ENCODE measurements at regions not wholly inside any gene's neighbourhood (a gene's known extent, or its start where the extent isn't known, plus 50 kb on each side); places are given as distances from the start of the nearest gene placed in this dataset.

DNA sequence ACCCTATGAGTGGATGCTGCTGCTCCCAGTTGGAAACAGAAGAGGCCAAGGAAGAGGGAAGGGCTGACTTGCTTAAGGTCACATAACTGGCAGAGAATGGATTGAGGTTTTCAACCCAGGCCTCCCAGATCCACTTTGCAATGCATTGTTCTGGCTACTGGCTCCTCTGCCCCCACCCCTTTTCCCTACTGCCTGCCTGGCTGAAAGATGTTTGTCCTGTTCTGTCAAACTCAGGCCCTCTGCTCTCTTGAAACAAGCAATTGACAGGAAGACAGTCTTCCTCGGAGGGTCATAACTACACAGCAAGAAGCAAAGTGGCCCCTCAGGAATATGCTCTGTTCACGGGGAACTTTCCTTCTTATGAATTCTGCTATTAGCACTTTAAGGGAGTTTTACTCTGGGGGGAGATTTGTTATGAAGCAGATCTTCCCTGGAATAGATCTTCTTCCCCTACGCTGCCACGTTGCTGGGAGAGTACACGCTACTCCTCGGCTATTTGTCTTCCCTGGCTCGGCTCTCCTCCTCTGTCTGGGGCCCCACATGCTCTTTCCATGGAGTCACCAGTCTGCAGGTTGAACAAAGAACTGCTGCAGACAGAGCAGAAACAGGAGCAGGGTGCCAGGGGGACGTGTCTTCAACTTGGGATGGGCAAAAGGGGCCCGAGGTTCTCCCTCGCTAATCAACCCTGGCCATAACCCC, 436.1 kb downstream of the TYW1 start:
- TF ChIP-seq BRCA1 (IDR thresholded peaks at IDR 0.05; ENCODE audit: low read depth, low read length) (no peak), PHF8 (conservative IDR thresholded peaks at IDR 0.05; ENCODE audit: low read depth, low read length) (no peak), TCF12 (IDR thresholded peaks at IDR 0.05; ENCODE audit: low read depth, low read length) (no peak), POLR2AphosphoS5 (IDR thresholded peaks at IDR 0.05; ENCODE audit: low read depth, low read length) (no peak), POLR2A (IDR thresholded peaks at IDR 0.05; ENCODE audit: control extremely low read depth in 1 of 2, low read depth in 2 of 2, low read length in 2 of 2) (no peak), HDAC2 (IDR thresholded peaks at IDR 0.05; ENCODE audit: borderline replicate concordance in 1 of 2, low read depth in 2 of 2, low read length in 2 of 2) (no peak), EP300 (IDR thresholded peaks at IDR 0.05; ENCODE audit: borderline replicate concordance in 1 of 2, low read depth in 2 of 2, low read length in 2 of 2) (no peak), SIN3A (conservative IDR thresholded peaks at IDR 0.05 in 1 of 2, IDR thresholded peaks at IDR 0.05 in 1 of 2; ENCODE audit: low read depth in 1 of 2, low read length in 2 of 2) (no peak), EZH2 (IDR thresholded peaks at IDR 0.05; ENCODE audit: low read depth, low read length, severe bottlenecking) (no peak), CHD2 (IDR thresholded peaks at IDR 0.05; ENCODE audit: low read length) (no peak)
- TF ChIP-seq, protein P1, sequence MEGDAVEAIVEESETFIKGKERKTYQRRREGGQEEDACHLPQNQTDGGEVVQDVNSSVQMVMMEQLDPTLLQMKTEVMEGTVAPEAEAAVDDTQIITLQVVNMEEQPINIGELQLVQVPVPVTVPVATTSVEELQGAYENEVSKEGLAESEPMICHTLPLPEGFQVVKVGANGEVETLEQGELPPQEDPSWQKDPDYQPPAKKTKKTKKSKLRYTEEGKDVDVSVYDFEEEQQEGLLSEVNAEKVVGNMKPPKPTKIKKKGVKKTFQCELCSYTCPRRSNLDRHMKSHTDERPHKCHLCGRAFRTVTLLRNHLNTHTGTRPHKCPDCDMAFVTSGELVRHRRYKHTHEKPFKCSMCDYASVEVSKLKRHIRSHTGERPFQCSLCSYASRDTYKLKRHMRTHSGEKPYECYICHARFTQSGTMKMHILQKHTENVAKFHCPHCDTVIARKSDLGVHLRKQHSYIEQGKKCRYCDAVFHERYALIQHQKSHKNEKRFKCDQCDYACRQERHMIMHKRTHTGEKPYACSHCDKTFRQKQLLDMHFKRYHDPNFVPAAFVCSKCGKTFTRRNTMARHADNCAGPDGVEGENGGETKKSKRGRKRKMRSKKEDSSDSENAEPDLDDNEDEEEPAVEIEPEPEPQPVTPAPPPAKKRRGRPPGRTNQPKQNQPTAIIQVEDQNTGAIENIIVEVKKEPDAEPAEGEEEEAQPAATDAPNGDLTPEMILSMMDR (IDR thresholded peaks at IDR 0.05; ENCODE audit: control extremely low read depth in 1 of 3, insufficient read depth in 1 of 3, low read depth in 1 of 3, low read length in 3 of 3), result no peak

All from H1 (cell line).